Colonic mucosa (tissue), 4 donors: ENCODE measurements at regions not wholly inside any gene's neighbourhood (a gene's known extent, or its start where the extent isn't known, plus 50 kb on each side); places are given as distances from the start of the nearest gene placed in this dataset.

Source experiments
- DNase-seq: peaks from one replicate; pipeline ENCODE4 v3.0.0-alpha.2; 2020
- H3K27ac ChIP-seq: fragments of 200-600 bp; one replicate; pipeline ENCODE4 v1.8.0; 2021
- H3K27me3 ChIP-seq: fragments of 200-600 bp; one replicate; pipeline ENCODE4 v1.8.0; 2021
- H3K36me3 ChIP-seq: fragments of 200-600 bp; one replicate; pipeline ENCODE4 v1.8.0; 2021
- H3K4me1 ChIP-seq: fragments of 200-600 bp; one replicate; pipeline ENCODE4 v1.8.0; 2021; ENCODE audit warnings: mild to moderate bottlenecking
- H3K4me3 ChIP-seq: fragments of 200-600 bp; one replicate; pipeline ENCODE4 v1.8.0; 2021
- H3K9ac ChIP-seq, 2 donors: one replicate each; pipeline ENCODE4 v1.7.0; 2013; ENCODE audit warnings: control low read depth in 2 of 2, low read depth in 2 of 2, low read length in 2 of 2
- H3K9me3 ChIP-seq: fragments of 200-600 bp; one replicate; pipeline ENCODE4 v1.8.0; 2021
- CTCF ChIP-seq: fragments of 200-600 bp; IDR thresholded peaks from one replicate; pipeline ENCODE4 v1.8.0; 2022; ENCODE audit warnings: antibody characterized with exemption, mild to moderate bottlenecking
- intact Hi-C: fragments of 100-400 bp; cut with DNase I; formaldehyde crosslinking; loops from one replicate; pipeline ENCODE4 v1.14.1; 2022
- donor health status: healthy.
- donor health status: DM: no; HTN: no; CAD: no.
- donor health status: DM: no; HTN: no; CAD: no.

GRCh38 chr2:63788071-63788470 lies 53.6 kb upstream of the UGP2 start:
- Histone ChIP-seq H3K36me3 (no peaks in the 10 kb centered on the region), H3K4me1 (no peaks in the 10 kb centered on the region), H3K27ac (no peak overlapping the region), H3K9ac (no peak overlapping the region), H3K4me3 (no peak overlapping the region), H3K9me3 (no peaks in the 10 kb centered on the region), H3K27me3 (no peaks in the 10 kb centered on the region)
- TF ChIP-seq CTCF = no peak
- DNase-seq = no peak
- intact Hi-C loops = no loop called here

GRCh38 chr2:63789338-63790020 lies 52.2 kb upstream of the UGP2 start:
- intact Hi-C loops = no loop called here
- Histone ChIP-seq H3K36me3 (no peaks in the 10 kb centered on the region), H3K27me3 (no peaks in the 10 kb centered on the region), H3K9me3 (no peaks in the 10 kb centered on the region), H3K4me3 (no peak overlapping the region), H3K9ac (no peak overlapping the region), H3K4me1 (no peaks in the 10 kb centered on the region), H3K27ac (no peak overlapping the region)
- DNase-seq = no peak
- no peak for TF ChIP-seq CTCF

GRCh38 chr2:63790491-63790890 lies 51.2 kb upstream of the UGP2 start:
- Histone ChIP-seq H3K4me3 (no peak overlapping the region), H3K27ac (no peak overlapping the region), H3K4me1 (no peaks in the 10 kb centered on the region), H3K9me3 (no peaks in the 10 kb centered on the region), H3K9ac (no peak overlapping the region), H3K36me3 (no peaks in the 10 kb centered on the region), H3K27me3 (no peaks in the 10 kb centered on the region)
- DNase-seq = no peak
- intact Hi-C loops = no loop called here
- TF ChIP-seq CTCF = no peak

- H3K27ac ChIP-seq = no peak overlapping the region
- no peaks in the 10 kb centered on the region for H3K27me3 ChIP-seq
- intact Hi-C loops = no loop called here
- H3K9me3 ChIP-seq = no peaks in the 10 kb centered on the region
- H3K36me3 ChIP-seq = no peaks in the 10 kb centered on the region
- no peak for DNase-seq
- no peak overlapping the region for H3K9ac ChIP-seq
- TF ChIP-seq CTCF = no peak
- no peak overlapping the region for H3K4me3 ChIP-seq
- no peaks in the 10 kb centered on the region for H3K4me1 ChIP-seq
Observed at GRCh38 chr2:63790906-63791305, 50.8 kb upstream of the UGP2 start.

GRCh38 chr2:63791387-63791786 lies 50.3 kb upstream of the UGP2 start:
- DNase-seq = no peak
- Histone ChIP-seq H3K9me3 (no peaks in the 10 kb centered on the region), H3K4me3 (no peak overlapping the region), H3K9ac (no peak overlapping the region), H3K27me3 (no peaks in the 10 kb centered on the region), H3K36me3 (no peaks in the 10 kb centered on the region), H3K4me1 (no peaks in the 10 kb centered on the region), H3K27ac (no peak overlapping the region)
- intact Hi-C loops = no loop called here
- no peak for TF ChIP-seq CTCF
